D721Med (cell line): ENCODE measurements at regions not wholly inside any gene's neighbourhood (a gene's known extent, or its start where the extent isn't known, plus 50 kb on each side); places are given as distances from the start of the nearest gene placed in this dataset.

Source experiments
- DNase-seq: peaks from one replicate; pipeline ENCODE4 v3.0.0; 2011; ENCODE audit warnings: low spot score; ENCODE audit not compliant: insufficient read length
- FAIRE-seq: peaks from 2 replicates; lab custom pipeline; 2011; peaks lifted over from hg19 to GRCh38; lab: Jason Lieb, UNC
- CTCF ChIP-seq: IDR thresholded peaks from 2 replicates; pipeline ENCODE4 v1.5.1; 2012; ENCODE audit warnings: mild to moderate bottlenecking, control low read depth; ENCODE audit not compliant: insufficient read depth; ENCODE audit errors: missing control alignments

GRCh38 chr2:34909992-34910705, 1311.0 kb upstream of the FAM98A start:
- no peak for TF ChIP-seq CTCF
- FAIRE-seq (no peak), DNase-seq (no peak)

- DNase-seq (no peak), FAIRE-seq (no peak)
- no peak for TF ChIP-seq CTCF
Observed at GRCh38 chr2:34907812-34908211, 1308.7 kb upstream of the FAM98A start.

GRCh38 chr2:34901739-34902138, 1302.6 kb upstream of the FAM98A start:
- DNase-seq (no peak), FAIRE-seq (no peak)
- no peak for TF ChIP-seq CTCF

GRCh38 chr2:34899079-34899478, 1300.0 kb upstream of the FAM98A start:
- TF ChIP-seq CTCF, result no peak
- no peak for FAIRE-seq

GRCh38 chr2:34892766-34893165, 1293.7 kb upstream of the FAM98A start:
- TF ChIP-seq CTCF, result no peak
- DNase-seq, result no peak
- no peak for FAIRE-seq

More at GRCh38 chr2:34899079-34899478, 1300.0 kb upstream of the FAM98A start:
- DNase-seq, result no peak

- FAIRE-seq (no peak), DNase-seq (no peak)
Observed at GRCh38 chr2:34892256-34892655, 1293.2 kb upstream of the FAM98A start.

More at GRCh38 chr2:34892256-34892655, 1293.2 kb upstream of the FAM98A start:
- no peak for TF ChIP-seq CTCF
